DND-41 (cell line): ENCODE measurements at regions not wholly inside any gene's neighbourhood (a gene's known extent, or its start where the extent isn't known, plus 50 kb on each side); places are given as distances from the start of the nearest gene placed in this dataset.

ENCODE experiments used
- ATAC-seq: fragments of 200-7000 bp; cut with Tn5 transposase; 3 replicates; pipeline ENCODE4 v1.9.1; 2021; ENCODE audit warnings: low read depth; ENCODE audit not compliant: insufficient read depth
- DNase-seq: peaks from one replicate; pipeline ENCODE4 v3.0.0-alpha.2; 2020
- H2AFZ ChIP-seq: 2 replicates; pipeline ENCODE4 v1.6.0; 2012; ENCODE audit warnings: low read depth, low read length
- H3K27ac ChIP-seq: 2 replicates; pipeline ENCODE4 v1.5.1; 2012; ENCODE audit warnings: low read length, inconsistent platforms
- H3K27me3 ChIP-seq: fragments of 200-600 bp; sonication (generic); 2 replicates; pipeline ENCODE4 v1.6.0; 2012; ENCODE audit warnings: low read length, mild to moderate bottlenecking, inconsistent platforms; ENCODE audit not compliant: insufficient read depth, poor library complexity
- H3K36me3 ChIP-seq: 2 replicates; pipeline ENCODE4 v1.5.1; 2012; ENCODE audit warnings: low read length, inconsistent platforms; ENCODE audit not compliant: insufficient read depth
- H3K4me1 ChIP-seq: 2 replicates; pipeline ENCODE4 v1.5.1; 2012; ENCODE audit warnings: mild to moderate bottlenecking, low read length; ENCODE audit not compliant: insufficient read depth
- H3K4me2 ChIP-seq: 2 replicates; pipeline ENCODE4 v1.6.0; 2012; ENCODE audit warnings: mild to moderate bottlenecking, moderate library complexity, low read length, inconsistent platforms; ENCODE audit not compliant: insufficient read depth
- H3K4me3 ChIP-seq, 2 experiments: fragments of 200-600 bp in 1 of 2; shearing (Covaris generic) in 1 of 2; 2 replicates each; pipeline ENCODE4 v1.5.1; 2012 to 2016; ENCODE audit warnings: inconsistent platforms in 2 of 2, low read length in 2 of 2, mild to moderate bottlenecking in 2 of 2, low read depth in 1 of 2, moderate library complexity in 1 of 2
- H3K79me2 ChIP-seq: 2 replicates; pipeline ENCODE4 v1.6.0; 2012; ENCODE audit warnings: low read length, inconsistent platforms; ENCODE audit not compliant: insufficient read depth
- H3K9ac ChIP-seq: 2 replicates; pipeline ENCODE4 v1.6.0; 2012; ENCODE audit warnings: low read depth, mild to moderate bottlenecking, inconsistent platforms, low read length, moderate library complexity
- H3K9me3 ChIP-seq: 2 replicates; pipeline ENCODE4 v1.5.1; 2012; ENCODE audit warnings: low read length, moderate library complexity, mild to moderate bottlenecking, inconsistent platforms; ENCODE audit not compliant: insufficient read depth, severe bottlenecking
- H4K20me1 ChIP-seq: 2 replicates; pipeline ENCODE4 v1.6.0; 2012; ENCODE audit warnings: low read length; ENCODE audit not compliant: insufficient read depth
- CTCF ChIP-seq: IDR thresholded peaks from 2 replicates; pipeline ENCODE4 v1.5.1; 2012; ENCODE audit warnings: borderline replicate concordance, low read length, moderate library complexity, mild to moderate bottlenecking; ENCODE audit not compliant: poor library complexity, severe bottlenecking; ENCODE audit errors: extremely low read depth
- EZH2 ChIP-seq: IDR thresholded peaks from 3 replicates; pipeline ENCODE4 v1.6.1; 2012; ENCODE audit warnings: borderline replicate concordance, low read depth, mild to moderate bottlenecking, moderate library complexity, low read length, inconsistent platforms; ENCODE audit not compliant: severe bottlenecking

GRCh38 chr18:39772155-39772919 lies 2182.7 kb upstream of the PIK3C3 start:
- no peak for DNase-seq
- H3K79me2 ChIP-seq, result no peaks in the 10 kb centered on the region
- no peak overlapping the region for H2AFZ ChIP-seq

GRCh38 chr18:39770399-39770798 lies 2184.6 kb upstream of the PIK3C3 start:
- H3K27me3 ChIP-seq, result no peaks in the 10 kb centered on the region
- no peaks in the 10 kb centered on the region for H4K20me1 ChIP-seq
- no peak for DNase-seq
- H3K4me2 ChIP-seq, result no peak overlapping the region
- no peaks in the 10 kb centered on the region for H3K4me1 ChIP-seq
- no peak overlapping the region for H3K9ac ChIP-seq
- H3K27ac ChIP-seq, result no peak overlapping the region
- H3K4me3 ChIP-seq, result no peak overlapping the region
- TF ChIP-seq EZH2, result no peak
- no peak for TF ChIP-seq CTCF
- no peaks in the 10 kb centered on the region for H3K79me2 ChIP-seq
- no peak overlapping the region for H2AFZ ChIP-seq
- no peaks in the 10 kb centered on the region for H3K36me3 ChIP-seq
- H3K9me3 ChIP-seq, result no peaks in the 10 kb centered on the region
- no peak for ATAC-seq

More at GRCh38 chr18:39772155-39772919, 2182.7 kb upstream of the PIK3C3 start:
- Histone ChIP-seq H4K20me1 (no peaks in the 10 kb centered on the region), H3K4me2 (no peak overlapping the region), H3K36me3 (no peaks in the 10 kb centered on the region), H3K4me3 (no peak overlapping the region), H3K9ac (no peak overlapping the region), H3K9me3 (no peaks in the 10 kb centered on the region), H3K27ac (no peak overlapping the region), H3K4me1 (no peaks in the 10 kb centered on the region), H3K27me3 (no peaks in the 10 kb centered on the region)
- ATAC-seq, result no peak
- no peak for TF ChIP-seq CTCF
- TF ChIP-seq EZH2, result no peak

GRCh38 chr18:39764873-39765272 lies 2190.2 kb upstream of the PIK3C3 start:
- TF ChIP-seq EZH2 (no peak), CTCF (no peak)
- Histone ChIP-seq H3K9ac (no peak overlapping the region), H3K79me2 (no peaks in the 10 kb centered on the region)

More at GRCh38 chr18:39764873-39765272, 2190.2 kb upstream of the PIK3C3 start:
- Histone ChIP-seq H4K20me1 (no peaks in the 10 kb centered on the region), H3K9me3 (no peaks in the 10 kb centered on the region), H2AFZ (no peak overlapping the region), H3K27ac (no peak overlapping the region), H3K4me2 (no peak overlapping the region), H3K36me3 (no peaks in the 10 kb centered on the region), H3K4me1 (no peaks in the 10 kb centered on the region), H3K4me3 (no peak overlapping the region), H3K27me3 (no peaks in the 10 kb centered on the region)
- ATAC-seq (no peak), DNase-seq (no peak)
